Endothelial cell of umbilical vein (primary cell): ENCODE measurements at regions not wholly inside any gene's neighbourhood (a gene's known extent, or its start where the extent isn't known, plus 50 kb on each side); places are given as distances from the start of the nearest gene placed in this dataset.

Source experiments
- CTCF ChIP-seq, 2 donors: IDR thresholded peaks; 1 replicate in 1 of 2; 2 replicates in 1 of 2; pipeline ENCODE4 v1.5.1; 2011; ENCODE audit warnings: low read length in 2 of 2, mild to moderate bottlenecking in 2 of 2, moderate library complexity in 2 of 2, control low read depth in 1 of 2, inconsistent platforms in 1 of 2, low read depth in 1 of 2; ENCODE audit not compliant: insufficient read depth in 1 of 2; ENCODE audit errors: extremely low read depth in 1 of 2
- EZH2 ChIP-seq: IDR thresholded peaks from 2 replicates; pipeline ENCODE4 v1.6.1; 2012; ENCODE audit warnings: borderline replicate concordance, low read depth, mild to moderate bottlenecking, moderate library complexity, low read length, inconsistent platforms; ENCODE audit not compliant: severe bottlenecking
- FOS ChIP-seq: IDR thresholded peaks from 2 replicates; pipeline ENCODE4 v1.6.1; 2011; ENCODE audit warnings: mild to moderate bottlenecking, low read length, moderate library complexity, borderline replicate concordance; ENCODE audit not compliant: insufficient read depth
- GATA2 ChIP-seq: IDR thresholded peaks from 2 replicates; pipeline ENCODE4 v1.7.0; 2011; ENCODE audit warnings: low read depth, mild to moderate bottlenecking, moderate library complexity, mixed read lengths, low read length; ENCODE audit not compliant: insufficient read length, insufficient read depth
- MYC ChIP-seq: IDR thresholded peaks from one replicate; pipeline ENCODE4 v1.6.1; 2011; ENCODE audit warnings: mild to moderate bottlenecking, low read depth, low read length
- POLR2A ChIP-seq: IDR thresholded peaks from 2 replicates; pipeline ENCODE4 v1.6.1; 2012; ENCODE audit warnings: low read depth, mild to moderate bottlenecking, control low read depth, low read length
- POLR2AphosphoS5 ChIP-seq: IDR thresholded peaks from 2 replicates; pipeline ENCODE4 v1.6.1; 2012; ENCODE audit warnings: low read depth, mild to moderate bottlenecking, control low read depth, low read length, moderate library complexity; ENCODE audit not compliant: insufficient read depth
- TF ChIP-seq, protein P1 (sequence below): IDR thresholded peaks from 2 replicates; pipeline ENCODE4 v1.6.1; 2011; ENCODE audit not compliant: insufficient read depth, insufficient read length

GRCh38 chr11:23688835-23689234 is 808.0 kb upstream of the LUZP2 start:
- TF ChIP-seq, protein P1, sequence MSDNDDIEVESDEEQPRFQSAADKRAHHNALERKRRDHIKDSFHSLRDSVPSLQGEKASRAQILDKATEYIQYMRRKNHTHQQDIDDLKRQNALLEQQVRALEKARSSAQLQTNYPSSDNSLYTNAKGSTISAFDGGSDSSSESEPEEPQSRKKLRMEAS: no peak
- TF ChIP-seq EZH2 (no peak), FOS (peak; percentile 44), POLR2A (no peak), CTCF (IDR thresholded peaks at IDR 0.05; ENCODE audit: extremely low read depth in 1 of 2, insufficient read depth in 1 of 2, low read depth in 1 of 2, low read length in 2 of 2) (no peak), POLR2AphosphoS5 (no peak), MYC (no peak), GATA2 (no peak)
